HEK293T (cell line): ENCODE measurements at regions not wholly inside any gene's neighbourhood (a gene's known extent, or its start where the extent isn't known, plus 50 kb on each side); places are given as distances from the start of the nearest gene placed in this dataset.

ENCODE experiments used
- CTCF ChIA-PET: fragments of 350-600 bp; formaldehyde crosslinking; extraction: SDS; loops from one replicate; lab custom pipeline; 2021; ENCODE audit warnings: antibody characterized with exemption, inconsistent platforms; lab: Yijun Ruan, JAX
- POLR2A ChIA-PET: fragments of 350-600 bp; formaldehyde crosslinking; extraction: SDS; loops from one replicate; lab custom pipeline; 2020; ENCODE audit warnings: antibody characterized with exemption, inconsistent platforms; lab: Yijun Ruan, JAX
- DNase-seq: peaks from one replicate; pipeline ENCODE4 v3.0.0; 2012; ENCODE audit warnings: mixed read lengths; ENCODE audit errors: extremely low spot score
- ARNT ChIP-seq: fragments of 450-650 bp; IDR thresholded peaks from 2 replicates; pipeline ENCODE4 v1.6.1; 2017; ENCODE audit warnings: mild to moderate bottlenecking
- BHLHE40 ChIP-seq: fragments of 450-650 bp; IDR thresholded peaks from 2 replicates; pipeline ENCODE4 v1.6.1; 2016; ENCODE audit warnings: mild to moderate bottlenecking, moderate library complexity, borderline replicate concordance
- CTBP1 ChIP-seq: fragments of 450-650 bp; IDR thresholded peaks from 2 replicates; pipeline ENCODE4 v1.6.1; 2016; ENCODE audit warnings: borderline replicate concordance
- ELF4 ChIP-seq: fragments of 450-650 bp; IDR thresholded peaks from 2 replicates; pipeline ENCODE4 v1.6.1; 2017; ENCODE audit warnings: antibody characterized with exemption
- FOXA1 ChIP-seq: fragments of 450-650 bp; IDR thresholded peaks from 2 replicates; pipeline ENCODE4 v1.6.1; 2016; ENCODE audit warnings: mild to moderate bottlenecking
- FOXK2 ChIP-seq: fragments of 450-650 bp; IDR thresholded peaks from 2 replicates; pipeline ENCODE4 v1.6.1; 2016; ENCODE audit warnings: mild to moderate bottlenecking
- FOXM1 ChIP-seq: fragments of 450-650 bp; IDR thresholded peaks from 2 replicates; pipeline ENCODE4 v1.6.1; 2017; ENCODE audit warnings: mild to moderate bottlenecking, borderline replicate concordance
- HDGF ChIP-seq: fragments of 450-650 bp; IDR thresholded peaks from 2 replicates; pipeline ENCODE4 v1.6.1; 2017; ENCODE audit warnings: antibody characterized with exemption, borderline replicate concordance
- L3MBTL2 ChIP-seq: fragments of 450-650 bp; conservative IDR thresholded peaks from 2 replicates; pipeline ENCODE4 v1.6.1; 2016; ENCODE audit warnings: mild to moderate bottlenecking
- LEF1 ChIP-seq: fragments of 450-650 bp; IDR thresholded peaks from 2 replicates; pipeline ENCODE4 v1.6.1; 2017; ENCODE audit warnings: mild to moderate bottlenecking, borderline replicate concordance
- NFRKB ChIP-seq: fragments of 450-650 bp; IDR thresholded peaks from 2 replicates; pipeline ENCODE4 v1.6.1; 2016; ENCODE audit warnings: mild to moderate bottlenecking, moderate library complexity
- SP1 ChIP-seq: fragments of 450-650 bp; IDR thresholded peaks from 2 replicates; pipeline ENCODE4 v1.6.1; 2017
- SUZ12 ChIP-seq: fragments of 450-650 bp; IDR thresholded peaks from 2 replicates; pipeline ENCODE4 v1.6.1; 2016; ENCODE audit warnings: mild to moderate bottlenecking
- TARDBP ChIP-seq: fragments of 450-650 bp; IDR thresholded peaks from 2 replicates; pipeline ENCODE4 v1.6.1; 2016
- ZNF384 ChIP-seq: fragments of 450-650 bp; IDR thresholded peaks from 2 replicates; pipeline ENCODE4 v1.6.1; 2016
- TF ChIP-seq, protein P1 (sequence below): fragments of 450-650 bp; IDR thresholded peaks from 2 replicates; pipeline ENCODE4 v1.6.1; 2016

DNA sequence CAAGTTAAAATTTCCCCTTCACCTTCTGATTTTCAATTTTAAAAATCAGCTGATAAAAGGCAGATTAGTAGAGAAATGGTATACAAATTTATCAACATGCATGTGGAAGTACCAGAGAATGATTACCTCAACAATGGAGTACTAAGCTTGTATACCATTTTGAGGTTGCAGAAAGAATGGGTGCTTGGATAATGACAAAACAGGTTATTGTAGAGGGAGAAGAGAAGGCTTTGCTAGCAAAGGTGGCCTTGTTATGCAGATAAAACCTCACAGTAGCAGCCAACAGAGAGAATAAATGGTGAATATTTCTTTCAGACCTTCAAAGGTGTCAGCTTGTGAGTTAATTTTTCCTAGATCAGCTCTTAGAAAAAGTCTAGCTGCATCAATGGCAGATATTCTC is 1174.9 kb upstream of the ADGRL4 start:
- ChIA-PET CTCF (no interaction called here), POLR2A (no interaction called here)
- DNase-seq = no peak
- TF ChIP-seq FOXK2 = no peak
- no peak for TF ChIP-seq HDGF
- TF ChIP-seq, protein P1, sequence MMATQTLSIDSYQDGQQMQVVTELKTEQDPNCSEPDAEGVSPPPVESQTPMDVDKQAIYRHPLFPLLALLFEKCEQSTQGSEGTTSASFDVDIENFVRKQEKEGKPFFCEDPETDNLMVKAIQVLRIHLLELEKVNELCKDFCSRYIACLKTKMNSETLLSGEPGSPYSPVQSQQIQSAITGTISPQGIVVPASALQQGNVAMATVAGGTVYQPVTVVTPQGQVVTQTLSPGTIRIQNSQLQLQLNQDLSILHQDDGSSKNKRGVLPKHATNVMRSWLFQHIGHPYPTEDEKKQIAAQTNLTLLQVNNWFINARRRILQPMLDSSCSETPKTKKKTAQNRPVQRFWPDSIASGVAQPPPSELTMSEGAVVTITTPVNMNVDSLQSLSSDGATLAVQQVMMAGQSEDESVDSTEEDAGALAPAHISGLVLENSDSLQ = no peak
- no peak for TF ChIP-seq SP1
- TF ChIP-seq CTBP1 = no peak
- TF ChIP-seq ZNF384 = no peak
- no peak for TF ChIP-seq TARDBP

DNA sequence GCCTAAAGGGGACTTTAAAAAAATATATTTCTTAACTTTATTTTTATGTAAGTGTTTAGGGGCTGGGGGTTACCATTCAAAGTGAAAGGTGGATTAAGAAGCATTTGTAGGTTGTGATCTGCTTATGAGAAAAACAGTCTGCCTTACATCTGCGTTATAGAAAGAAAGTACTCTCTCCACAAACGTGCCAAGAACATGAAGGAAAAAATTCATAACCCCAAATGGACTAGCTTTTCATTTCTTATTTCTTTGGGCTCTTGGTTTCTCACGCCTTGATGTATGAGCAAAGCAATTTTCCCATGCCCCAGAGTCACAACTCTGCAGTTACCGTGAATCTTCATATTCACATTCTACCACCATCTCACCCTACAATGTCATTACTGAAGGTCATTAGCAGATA is 1165.1 kb upstream of the ADGRL4 start:
- TF ChIP-seq SUZ12 = no peak
- TF ChIP-seq FOXM1 = no peak
- no peak for TF ChIP-seq HDGF
- TF ChIP-seq NFRKB = no peak
- no peak for TF ChIP-seq SP1
- no peak for TF ChIP-seq FOXA1
- TF ChIP-seq LEF1 = no peak
- no peak for TF ChIP-seq L3MBTL2
- TF ChIP-seq BHLHE40 = no peak
- no peak for TF ChIP-seq TARDBP
- no peak for TF ChIP-seq ELF4
- no peak for TF ChIP-seq ZNF384
- POLR2A ChIA-PET = no interaction called here
- CTCF ChIA-PET = no interaction called here
- no peak for DNase-seq

DNA sequence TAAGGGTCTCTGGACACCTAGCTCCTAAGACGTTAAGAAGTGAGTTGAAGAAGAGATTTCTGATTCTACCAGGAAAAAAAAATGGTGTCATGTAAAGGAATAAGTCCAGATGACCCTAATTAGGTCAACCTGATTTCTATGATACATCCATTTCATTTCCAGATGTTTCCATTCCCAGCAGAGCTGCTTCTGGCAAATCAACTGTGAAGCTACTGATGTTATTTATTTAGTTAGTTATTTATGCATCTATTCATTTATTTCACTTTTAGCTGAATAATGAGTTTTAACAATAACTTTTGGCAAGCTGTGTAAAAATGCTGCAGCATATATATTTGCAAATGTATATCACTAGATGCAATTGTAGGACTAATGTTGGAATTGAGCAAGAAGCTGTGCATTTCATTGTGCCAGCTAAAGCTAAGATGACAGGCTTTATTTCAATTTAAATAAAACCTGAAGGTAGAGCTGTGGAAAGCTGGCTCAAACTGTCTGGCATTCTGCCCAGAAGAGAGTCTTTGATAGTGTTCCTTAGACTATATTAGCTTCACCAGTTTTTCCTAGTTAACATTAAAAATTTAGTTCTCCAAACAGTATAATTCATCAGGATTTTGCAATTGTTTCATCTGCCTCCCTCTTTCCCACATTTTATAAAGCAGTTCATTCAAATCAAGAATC is 1164.4 kb upstream of the ADGRL4 start:
- POLR2A ChIA-PET = no interaction called here
- DNase-seq = no peak
- CTCF ChIA-PET = no interaction called here
- no peak for TF ChIP-seq BHLHE40
- no peak for TF ChIP-seq L3MBTL2
- TF ChIP-seq TARDBP = no peak
- no peak for TF ChIP-seq ARNT
- TF ChIP-seq ZNF384 = no peak
- TF ChIP-seq ELF4 = no peak
- TF ChIP-seq FOXK2 = no peak
- TF ChIP-seq, protein P1 = no peak
- no peak for TF ChIP-seq FOXM1
- TF ChIP-seq CTBP1 = no peak
- no peak for TF ChIP-seq SP1
- TF ChIP-seq NFRKB = no peak

DNA sequence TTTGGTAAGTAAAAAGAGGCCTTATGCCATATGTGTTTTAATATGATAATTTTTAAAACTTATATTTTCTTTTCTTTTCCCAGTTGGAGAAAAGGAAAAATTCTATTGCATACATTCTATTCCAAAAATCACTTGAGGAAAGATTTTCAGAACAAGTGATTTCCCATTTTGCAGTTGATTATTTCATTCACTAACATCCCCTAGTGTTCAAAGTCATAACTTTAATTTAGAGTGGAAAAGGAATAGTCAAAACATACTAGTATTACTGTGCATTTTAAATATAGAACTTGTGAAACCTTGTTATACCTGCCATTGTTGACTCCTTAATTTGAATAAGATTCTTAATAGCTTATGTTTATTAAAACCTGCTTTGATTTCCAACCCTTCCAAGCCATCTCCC is 1157.6 kb upstream of the ADGRL4 start:
- CTCF ChIA-PET = no interaction called here
- DNase-seq = no peak
- POLR2A ChIA-PET = no interaction called here
- TF ChIP-seq FOXA1 (no peak), L3MBTL2 (no peak), ZNF384 (no peak), SP1 (no peak), ARNT (no peak), FOXK2 (no peak), FOXM1 (no peak), LEF1 (no peak), ELF4 (no peak), CTBP1 (no peak), HDGF (no peak), NFRKB (no peak), SUZ12 (no peak), BHLHE40 (no peak), TARDBP (no peak)
- TF ChIP-seq, protein P1 = no peak

DNA sequence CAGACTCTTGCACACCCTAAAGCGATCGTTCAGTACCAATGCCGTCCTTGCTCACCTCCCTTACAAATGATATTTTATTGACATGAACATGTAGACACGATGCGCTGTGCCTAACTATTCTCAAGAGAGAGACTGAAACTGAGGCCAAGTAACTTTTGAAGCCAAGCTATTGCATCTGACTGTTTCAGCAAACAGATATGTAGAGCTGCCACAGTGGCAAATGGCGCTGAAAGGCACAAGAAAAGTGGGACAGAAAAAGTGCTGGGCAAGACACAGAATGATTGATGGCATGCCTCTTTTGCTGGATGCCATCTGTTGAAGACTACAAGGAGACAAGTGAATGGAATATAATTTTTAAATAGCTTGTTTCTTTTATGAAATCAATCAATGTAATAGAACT is 1157.2 kb upstream of the ADGRL4 start:
- POLR2A ChIA-PET = no interaction called here
- no peak for TF ChIP-seq FOXA1
- TF ChIP-seq, protein P1 = 0 out of 2 replicates have a peak, but pooled peaks have one; percentile 4
- no peak for DNase-seq
- CTCF ChIA-PET = no interaction called here

DNA sequence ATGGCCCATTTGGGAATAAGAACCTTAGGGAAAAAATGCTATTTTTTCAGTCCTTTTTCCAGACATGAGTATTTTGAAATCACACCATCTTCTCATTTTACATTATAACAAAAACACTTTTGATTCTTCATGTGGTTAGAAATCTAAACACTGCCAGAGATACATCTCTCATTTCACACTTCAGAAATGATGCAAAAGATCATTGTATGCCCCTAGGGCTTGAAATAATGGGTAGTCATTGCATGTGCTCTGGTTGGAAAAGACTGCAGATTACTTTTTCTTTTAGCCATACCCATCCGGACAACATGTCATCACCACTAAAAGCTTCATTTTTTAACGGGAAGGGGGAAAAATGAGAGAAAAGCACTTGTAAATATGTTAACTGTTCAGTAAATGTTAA is 1152.2 kb upstream of the ADGRL4 start:
- ChIA-PET POLR2A (no interaction called here), CTCF (no interaction called here)
- TF ChIP-seq HDGF (no peak), ELF4 (no peak), SP1 (no peak), NFRKB (no peak), FOXK2 (no peak), SUZ12 (no peak), L3MBTL2 (no peak), CTBP1 (no peak), FOXM1 (no peak), ARNT (no peak), ZNF384 (no peak), BHLHE40 (no peak), LEF1 (no peak), TARDBP (no peak), FOXA1 (no peak)
- TF ChIP-seq, protein P1 = no peak
- DNase-seq = no peak
